BE2C (cell line): ENCODE measurements at regions not wholly inside any gene's neighbourhood (a gene's known extent, or its start where the extent isn't known, plus 50 kb on each side); places are given as distances from the start of the nearest gene placed in this dataset.

Source experiments
- DNase-seq: peaks from one replicate; pipeline ENCODE4 v3.0.0-alpha.2; 2020
- H3K27me3 ChIP-seq: fragments of 250-450 bp; sonication (Bioruptor Pico); 2 replicates; pipeline ENCODE4 v1.5.1; 2020; ENCODE audit warnings: mild to moderate bottlenecking
- H3K36me3 ChIP-seq: fragments of 250-450 bp; sonication (Bioruptor Pico); 2 replicates; pipeline ENCODE4 v1.5.1; 2020; ENCODE audit warnings: mild to moderate bottlenecking
- H3K4me1 ChIP-seq: fragments of 250-450 bp; sonication (Bioruptor Pico); 2 replicates; pipeline ENCODE4 v1.5.1; 2020
- H3K4me3 ChIP-seq: 2 replicates; pipeline ENCODE4 v1.5.1; 2011; ENCODE audit warnings: low read depth, low read length
- H3K9me3 ChIP-seq: fragments of 250-450 bp; sonication (Bioruptor Pico); 2 replicates; pipeline ENCODE4 v1.5.1; 2020
- TF ChIP-seq, protein P1 (sequence below): IDR thresholded peaks from 2 replicates; pipeline ENCODE4 v1.5.1; 2012; ENCODE audit warnings: mild to moderate bottlenecking, low read depth, low read length

DNA sequence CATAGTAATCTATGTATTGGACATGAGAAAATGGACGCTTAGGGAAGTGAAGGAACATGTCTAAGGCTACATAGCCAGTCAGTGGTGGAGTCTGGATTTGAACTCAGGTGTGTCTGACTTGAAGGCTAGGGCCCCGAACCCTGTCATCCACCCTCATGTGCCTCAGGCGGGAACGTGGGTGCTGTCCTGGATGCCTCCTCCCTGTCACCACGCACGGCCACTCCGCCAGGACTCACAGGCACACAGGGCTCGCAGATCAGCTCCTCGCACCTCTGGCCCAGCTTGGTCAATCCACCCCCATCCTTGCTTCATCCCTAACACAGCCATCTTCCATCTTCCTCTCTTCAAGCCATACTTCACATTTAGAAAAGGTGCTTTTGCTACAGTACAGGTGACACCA, 154.7 kb downstream of the KCNJ12 start:
- H3K36me3 ChIP-seq, result no peaks in the 10 kb centered on the region
- DNase-seq, result no peak
- H3K4me3 ChIP-seq, result no peak overlapping the region
- no peaks in the 10 kb centered on the region for H3K27me3 ChIP-seq
- H3K4me1 ChIP-seq, result no peaks in the 10 kb centered on the region
- TF ChIP-seq, protein P1, sequence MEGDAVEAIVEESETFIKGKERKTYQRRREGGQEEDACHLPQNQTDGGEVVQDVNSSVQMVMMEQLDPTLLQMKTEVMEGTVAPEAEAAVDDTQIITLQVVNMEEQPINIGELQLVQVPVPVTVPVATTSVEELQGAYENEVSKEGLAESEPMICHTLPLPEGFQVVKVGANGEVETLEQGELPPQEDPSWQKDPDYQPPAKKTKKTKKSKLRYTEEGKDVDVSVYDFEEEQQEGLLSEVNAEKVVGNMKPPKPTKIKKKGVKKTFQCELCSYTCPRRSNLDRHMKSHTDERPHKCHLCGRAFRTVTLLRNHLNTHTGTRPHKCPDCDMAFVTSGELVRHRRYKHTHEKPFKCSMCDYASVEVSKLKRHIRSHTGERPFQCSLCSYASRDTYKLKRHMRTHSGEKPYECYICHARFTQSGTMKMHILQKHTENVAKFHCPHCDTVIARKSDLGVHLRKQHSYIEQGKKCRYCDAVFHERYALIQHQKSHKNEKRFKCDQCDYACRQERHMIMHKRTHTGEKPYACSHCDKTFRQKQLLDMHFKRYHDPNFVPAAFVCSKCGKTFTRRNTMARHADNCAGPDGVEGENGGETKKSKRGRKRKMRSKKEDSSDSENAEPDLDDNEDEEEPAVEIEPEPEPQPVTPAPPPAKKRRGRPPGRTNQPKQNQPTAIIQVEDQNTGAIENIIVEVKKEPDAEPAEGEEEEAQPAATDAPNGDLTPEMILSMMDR, result no peak
- H3K9me3 ChIP-seq, result no peaks in the 10 kb centered on the region

DNA sequence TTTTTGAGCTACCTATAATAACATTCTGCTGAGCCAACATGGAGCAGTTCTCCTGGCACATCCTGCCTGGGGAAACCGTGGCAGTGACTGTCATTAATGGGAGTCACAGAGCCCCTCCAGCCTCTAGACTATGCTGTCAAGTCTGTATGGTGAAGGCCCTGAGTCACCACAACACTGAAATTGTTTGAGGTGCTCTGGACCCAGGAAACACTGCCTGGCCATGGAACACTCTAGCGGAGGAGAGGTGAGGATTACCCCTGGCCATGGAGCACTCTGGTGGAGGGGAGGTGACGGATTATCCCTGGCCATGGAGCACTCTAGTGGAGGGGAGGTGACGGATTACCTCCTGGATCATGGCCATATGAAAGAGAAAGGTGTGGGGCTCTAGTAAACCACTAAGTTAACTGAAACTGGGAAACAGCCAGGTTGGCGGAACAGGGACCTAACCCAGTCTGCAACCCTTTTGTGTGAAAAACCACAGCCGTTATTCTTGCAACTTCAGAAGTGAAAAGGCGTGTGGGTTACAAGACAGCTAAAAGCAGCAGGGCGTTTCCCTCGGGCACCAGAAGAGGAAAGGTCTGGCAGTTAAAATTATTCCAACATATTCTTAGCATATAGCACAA, 156.7 kb downstream of the KCNJ12 start:
- TF ChIP-seq, protein P1, result no peak
- Histone ChIP-seq H3K9me3 (no peaks in the 10 kb centered on the region), H3K4me3 (no peak overlapping the region), H3K27me3 (no peaks in the 10 kb centered on the region), H3K4me1 (no peaks in the 10 kb centered on the region), H3K36me3 (no peaks in the 10 kb centered on the region)
- no peak for DNase-seq

- TF ChIP-seq, protein P1, result no peak
- no peak for DNase-seq
- H3K36me3 ChIP-seq, result no peaks in the 10 kb centered on the region
- H3K9me3 ChIP-seq, result no peaks in the 10 kb centered on the region
- H3K27me3 ChIP-seq, result no peaks in the 10 kb centered on the region
- H3K4me3 ChIP-seq, result no peak overlapping the region
- no peaks in the 10 kb centered on the region for H3K4me1 ChIP-seq
Measured at GRCh38 chr17:21535686-21536375, 156.5 kb upstream of the KCNJ18 start.

GRCh38 chr17:21537302-21537701, 155.0 kb upstream of the KCNJ18 start:
- Histone ChIP-seq H3K9me3 (no peaks in the 10 kb centered on the region), H3K36me3 (no peaks in the 10 kb centered on the region), H3K27me3 (no peaks in the 10 kb centered on the region), H3K4me3 (no peak overlapping the region), H3K4me1 (no peaks in the 10 kb centered on the region)
- DNase-seq, result no peak
- TF ChIP-seq, protein P1, result no peak

GRCh38 chr17:21538615-21539014, 153.7 kb upstream of the KCNJ18 start:
- Histone ChIP-seq H3K4me1 (no peaks in the 10 kb centered on the region), H3K9me3 (no peaks in the 10 kb centered on the region), H3K4me3 (no peak overlapping the region), H3K36me3 (no peaks in the 10 kb centered on the region), H3K27me3 (no peaks in the 10 kb centered on the region)
- no peak for DNase-seq
- TF ChIP-seq, protein P1, result no peak

DNA sequence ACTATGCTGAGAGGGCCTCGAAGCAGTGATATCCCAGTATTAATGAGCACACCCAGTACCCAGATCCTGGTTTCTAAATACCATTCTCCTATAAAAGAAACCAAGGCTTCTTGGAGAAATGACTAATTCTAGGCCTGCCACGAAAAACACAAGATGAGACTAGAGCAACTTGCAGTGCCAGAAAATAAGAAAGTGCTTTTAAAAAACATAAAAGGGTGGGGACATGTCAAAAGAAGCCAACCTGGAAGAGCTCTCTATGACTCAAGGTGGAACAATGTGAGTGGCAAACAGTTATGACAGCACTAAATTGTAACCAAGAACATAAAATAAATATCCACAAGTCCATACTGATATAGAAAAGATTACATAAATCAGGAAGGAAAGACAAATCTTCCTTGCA, 153.2 kb upstream of the KCNJ18 start:
- Histone ChIP-seq H3K4me1 (no peaks in the 10 kb centered on the region), H3K9me3 (no peaks in the 10 kb centered on the region), H3K4me3 (no peak overlapping the region), H3K36me3 (no peaks in the 10 kb centered on the region), H3K27me3 (no peaks in the 10 kb centered on the region)
- TF ChIP-seq, protein P1, result no peak
- DNase-seq, result no peak
